ENCODE measurements at regions not wholly inside any gene's neighbourhood (a gene's known extent, or its start where the extent isn't known, plus 50 kb on each side); places are given as distances from the start of the nearest gene placed in this dataset.

DNA sequence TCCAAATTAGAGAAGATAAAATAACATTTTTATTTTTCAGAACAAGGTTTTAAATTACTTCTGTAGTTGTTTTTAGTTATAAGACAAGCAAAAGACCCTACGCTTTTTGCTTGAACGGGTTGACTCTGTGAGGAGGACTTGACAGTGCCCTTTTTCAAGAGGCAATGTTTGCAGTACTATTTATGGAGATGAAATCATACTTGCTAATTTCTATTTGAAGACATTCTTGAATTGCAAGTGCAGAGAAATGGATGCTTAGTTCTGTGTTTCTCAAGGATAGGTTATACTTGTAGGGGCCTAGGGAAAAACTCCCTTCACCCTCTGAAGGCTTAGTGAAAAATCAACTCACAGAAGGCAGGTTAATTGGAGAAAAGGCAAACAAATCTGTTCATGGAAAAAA, 1229.5 kb downstream of the REEP3 start:
- WGBS (ENCODE audit: low lambda C conversion rate, missing lambda C conversion rate) = 90% methylated on average over 2 of the region's 2 CpGs
- no peaks in the 10 kb centered on the region for H3K4me1 ChIP-seq (ENCODE audit: insufficient read depth)
- TF ChIP-seq EZH2phosphoT487 (IDR thresholded peaks at IDR 0.05; ENCODE audit: low read depth, severe bottlenecking, unreplicated experiment) = no peak
- no peak for TF ChIP-seq CTCF (IDR thresholded peaks at IDR 0.05; ENCODE audit: poor library complexity)
- TF ChIP-seq EZH2 (IDR thresholded peaks at IDR 0.05; ENCODE audit: borderline replicate concordance) = no peak

DNA sequence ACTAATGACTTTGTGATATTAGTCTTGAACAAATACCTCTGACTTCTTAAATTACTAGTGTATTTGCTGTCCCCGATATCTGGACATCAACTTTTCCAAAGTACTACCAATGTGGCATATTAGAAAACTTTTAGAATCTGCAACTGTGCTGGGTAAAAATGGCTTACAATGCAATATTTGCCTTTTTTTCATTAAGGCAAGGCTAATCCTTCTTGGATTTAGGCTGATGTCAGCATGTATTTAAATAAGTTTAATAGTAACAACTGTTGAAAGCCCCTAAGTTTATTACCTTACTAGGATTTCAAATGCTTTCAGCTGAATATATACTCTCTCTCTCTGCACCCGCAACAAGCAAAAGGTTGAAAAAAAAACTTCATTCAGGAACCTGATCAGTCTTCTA, 1232.3 kb downstream of the REEP3 start:
- no peaks in the 10 kb centered on the region for H3K9me2 ChIP-seq (replicated peaks; ENCODE audit: insufficient read depth)
- H3K79me2 ChIP-seq = no peaks in the 10 kb centered on the region
- no peaks in the 10 kb centered on the region for H3K9me3 ChIP-seq (ENCODE audit: low read depth)
- WGBS (ENCODE audit: low lambda C conversion rate, missing lambda C conversion rate) = 87% methylated on average over 2 of the region's 2 CpGs
- H3K4me3 ChIP-seq = no peak overlapping the region
- no peak overlapping the region for H2AFZ ChIP-seq
- H3K27ac ChIP-seq = no peak overlapping the region
- H3K4me2 ChIP-seq = no peak overlapping the region
- TF ChIP-seq EZH2phosphoT487 (IDR thresholded peaks at IDR 0.05; ENCODE audit: low read depth, severe bottlenecking, unreplicated experiment) = no peak
- TF ChIP-seq EZH2 (IDR thresholded peaks at IDR 0.05; ENCODE audit: borderline replicate concordance) = no peak
- TF ChIP-seq CTCF (IDR thresholded peaks at IDR 0.05; ENCODE audit: poor library complexity) = no peak
- no peaks in the 10 kb centered on the region for H4K20me1 ChIP-seq (ENCODE audit: insufficient read depth, poor library complexity, severe bottlenecking)
- no peaks in the 10 kb centered on the region for H3K4me1 ChIP-seq (ENCODE audit: insufficient read depth)
- H3K27me3 ChIP-seq = no peaks in the 10 kb centered on the region
- no peak for DNase-seq (ENCODE audit: low spot score)
- H3K36me3 ChIP-seq (replicated peaks; ENCODE audit: insufficient read depth, low read depth) = no peaks in the 10 kb centered on the region

More for the DNA sequence above, 1229.5 kb downstream of the REEP3 start:
- Histone ChIP-seq H3K4me3 (no peak overlapping the region), H4K20me1 (ENCODE audit: insufficient read depth, poor library complexity, severe bottlenecking) (no peaks in the 10 kb centered on the region), H3K79me2 (no peaks in the 10 kb centered on the region), H3K9me2 (replicated peaks; ENCODE audit: insufficient read depth) (no peaks in the 10 kb centered on the region), H3K27ac (no peak overlapping the region), H2AFZ (no peak overlapping the region), H3K4me2 (no peak overlapping the region), H3K27me3 (no peaks in the 10 kb centered on the region), H3K36me3 (replicated peaks; ENCODE audit: insufficient read depth, low read depth) (no peaks in the 10 kb centered on the region), H3K9me3 (ENCODE audit: low read depth) (no peaks in the 10 kb centered on the region)
- no peak for DNase-seq (ENCODE audit: low spot score)

GRCh38 chr10:64760371-64760770, 1239.2 kb downstream of the REEP3 start:
- Histone ChIP-seq H3K36me3 (replicated peaks; ENCODE audit: insufficient read depth, low read depth) (no peaks in the 10 kb centered on the region), H3K4me1 (ENCODE audit: insufficient read depth) (no peaks in the 10 kb centered on the region), H3K4me3 (no peak overlapping the region), H3K79me2 (no peaks in the 10 kb centered on the region), H3K27me3 (no peaks in the 10 kb centered on the region), H3K9me3 (ENCODE audit: low read depth) (no peaks in the 10 kb centered on the region), H3K4me2 (no peak overlapping the region), H2AFZ (no peak overlapping the region), H4K20me1 (ENCODE audit: insufficient read depth, poor library complexity, severe bottlenecking) (no peaks in the 10 kb centered on the region), H3K9me2 (replicated peaks; ENCODE audit: insufficient read depth) (no peaks in the 10 kb centered on the region), H3K27ac (no peak overlapping the region)
- 83% methylated on average over 4 of the region's 4 CpGs for WGBS (ENCODE audit: low lambda C conversion rate, missing lambda C conversion rate)
- peak; percentile 21 for DNase-seq (ENCODE audit: low spot score)
- TF ChIP-seq CTCF (IDR thresholded peaks at IDR 0.05; ENCODE audit: poor library complexity) (no peak), EZH2phosphoT487 (IDR thresholded peaks at IDR 0.05; ENCODE audit: low read depth, severe bottlenecking, unreplicated experiment) (no peak), EZH2 (IDR thresholded peaks at IDR 0.05; ENCODE audit: borderline replicate concordance) (no peak)

DNA sequence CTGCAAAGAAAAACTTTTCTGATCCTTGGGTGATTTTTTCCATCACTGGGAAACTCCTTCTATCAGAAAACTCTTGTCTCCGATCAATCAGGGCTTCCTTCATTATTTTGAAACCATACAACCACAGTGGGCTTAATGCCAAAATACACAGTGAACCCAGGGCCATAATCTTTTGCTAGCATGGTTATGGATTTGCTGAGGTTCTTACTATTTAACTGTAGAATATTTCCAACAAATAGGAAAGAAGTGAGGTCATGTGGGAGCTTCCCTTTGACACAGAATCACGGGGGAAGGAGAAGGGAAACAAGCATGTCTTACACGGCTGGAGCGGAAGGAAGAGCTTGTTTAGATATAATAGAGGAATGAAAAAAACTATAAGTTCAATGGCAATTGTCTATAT, 1241.7 kb downstream of the REEP3 start:
- whole genome bisulfite sequencing (ENCODE audit: low lambda C conversion rate, missing lambda C conversion rate) = 89% methylated on average over 4 of the region's 4 CpGs
- TF ChIP-seq EZH2phosphoT487 (IDR thresholded peaks at IDR 0.05; ENCODE audit: low read depth, severe bottlenecking, unreplicated experiment) (no peak), EZH2 (IDR thresholded peaks at IDR 0.05; ENCODE audit: borderline replicate concordance) (no peak), CTCF (IDR thresholded peaks at IDR 0.05; ENCODE audit: poor library complexity) (no peak)
- no peaks in the 10 kb centered on the region for H3K9me2 ChIP-seq (replicated peaks; ENCODE audit: insufficient read depth)
- no peaks in the 10 kb centered on the region for H3K27me3 ChIP-seq
- no peaks in the 10 kb centered on the region for H4K20me1 ChIP-seq (ENCODE audit: insufficient read depth, poor library complexity, severe bottlenecking)
- no peak overlapping the region for H3K4me2 ChIP-seq
- H3K4me3 ChIP-seq = no peak overlapping the region
- no peaks in the 10 kb centered on the region for H3K9me3 ChIP-seq (ENCODE audit: low read depth)
- H2AFZ ChIP-seq = no peak overlapping the region
- no peaks in the 10 kb centered on the region for H3K4me1 ChIP-seq (ENCODE audit: insufficient read depth)
- no peak overlapping the region for H3K27ac ChIP-seq
- H3K36me3 ChIP-seq (replicated peaks; ENCODE audit: insufficient read depth, low read depth) = no peaks in the 10 kb centered on the region
- H3K79me2 ChIP-seq = no peaks in the 10 kb centered on the region
- DNase-seq (ENCODE audit: low spot score) = no peak

Measured in hepatocyte (in vitro differentiated cells).